ENCODE measurements at regions not wholly inside any gene's neighbourhood (a gene's known extent, or its start where the extent isn't known, plus 50 kb on each side); places are given as distances from the start of the nearest gene placed in this dataset.
"Not testable (repeated sequence)": the region's sequence is repeated elsewhere in the genome, so short reads cannot be mapped to it uniquely, and the experiment has no call there.

GRCh38 chr1:30117685-30118084 is 605.7 kb downstream of the MATN1 start:
- no peak for DNase-seq (ENCODE audit: low spot score)
- ATAC-seq = no peak
- intact Hi-C loops (cut with DNase I) = no loop called here

- intact Hi-C loops (cut with DNase I) = no loop called here
- DNase-seq (ENCODE audit: low spot score) (peak; percentile 65), ATAC-seq (peak; percentile 75)
Measured at GRCh38 chr1:30111431-30111830, 612.0 kb downstream of the MATN1 start.

- intact Hi-C loops (cut with DNase I) = no loop called here
- DNase-seq (ENCODE audit: low spot score) = no peak
- no peak for ATAC-seq
Measured at GRCh38 chr1:30110846-30111245, 612.5 kb downstream of the MATN1 start.

- no peak for DNase-seq (ENCODE audit: low spot score)
- ATAC-seq = no peak
- intact Hi-C loops (cut with DNase I) = no loop called here
Measured at GRCh38 chr1:30109853-30110252, 613.5 kb downstream of the MATN1 start.

- ATAC-seq (no peak), DNase-seq (ENCODE audit: low spot score) (no peak)
- intact Hi-C loops (cut with DNase I) = no loop called here
Measured at GRCh38 chr1:30108186-30108585, 615.2 kb downstream of the MATN1 start.

GRCh38 chr1:30106125-30106524 is 617.3 kb downstream of the MATN1 start:
- intact Hi-C loops (cut with DNase I) = no loop called here
- DNase-seq (ENCODE audit: low spot score) (no peak), ATAC-seq (no peak)

- ATAC-seq = no peak
- no peak for DNase-seq (ENCODE audit: low spot score)
- intact Hi-C loops (cut with DNase I) = no loop called here
Measured at GRCh38 chr1:30104551-30104950, 618.8 kb downstream of the MATN1 start.

- intact Hi-C loops (cut with DNase I) = no loop called here
- DNase-seq (ENCODE audit: low spot score) (no peak), ATAC-seq (no peak)
Measured at GRCh38 chr1:30103708-30104411, 619.5 kb downstream of the MATN1 start.

- DNase-seq (ENCODE audit: low spot score) (no peak), ATAC-seq (no peak)
- intact Hi-C loops (cut with DNase I) = no loop called here
Measured at GRCh38 chr1:30102605-30103004, 620.8 kb downstream of the MATN1 start.

- intact Hi-C loops (cut with DNase I) = no loop called here
- ATAC-seq = no peak
Measured at GRCh38 chr1:30101487-30102227, 621.7 kb downstream of the MATN1 start.

GRCh38 chr1:30101016-30101415 is 622.4 kb downstream of the MATN1 start:
- no peak for DNase-seq (ENCODE audit: low spot score)
- intact Hi-C loops (cut with DNase I) = no loop called here
- no peak for ATAC-seq

More at GRCh38 chr1:30101487-30102227, 621.7 kb downstream of the MATN1 start:
- DNase-seq (ENCODE audit: low spot score) = no peak

- no peak for DNase-seq (ENCODE audit: low spot score)
- intact Hi-C loops (cut with DNase I) = no loop called here
- no peak for ATAC-seq
Measured at GRCh38 chr1:30100524-30100862, 622.9 kb downstream of the MATN1 start.

GRCh38 chr1:30099587-30100523 is 623.5 kb downstream of the MATN1 start:
- intact Hi-C loops (cut with DNase I) = no loop called here
- DNase-seq (ENCODE audit: low spot score) (no peak), ATAC-seq (no peak)

GRCh38 chr1:30097851-30098250 is 625.5 kb downstream of the MATN1 start:
- DNase-seq (ENCODE audit: low spot score); intact Hi-C loops (cut with DNase I); ATAC-seq: not testable (repeated sequence)

- DNase-seq (ENCODE audit: low spot score) (no peak), ATAC-seq (no peak)
- intact Hi-C loops (cut with DNase I) = no loop called here
Measured at GRCh38 chr1:30095451-30096025, 627.8 kb downstream of the MATN1 start.

- intact Hi-C loops (cut with DNase I) = no loop called here
- DNase-seq (ENCODE audit: low spot score) = no peak
Measured at GRCh38 chr1:30095051-30095450, 628.3 kb downstream of the MATN1 start.

GRCh38 chr1:30092051-30092858 is 631.1 kb downstream of the MATN1 start:
- DNase-seq (ENCODE audit: low spot score) = no peak
- ATAC-seq = no peak
- intact Hi-C loops (cut with DNase I) = no loop called here

More at GRCh38 chr1:30095051-30095450, 628.3 kb downstream of the MATN1 start:
- ATAC-seq = no peak

- ATAC-seq (no peak), DNase-seq (ENCODE audit: low spot score) (no peak)
- intact Hi-C loops (cut with DNase I) = no loop called here
Measured at GRCh38 chr1:30090162-30090820, 633.1 kb downstream of the MATN1 start.

Data from sciatic nerve (tissue), 2 donors.